Ishikawa (cell line): ENCODE measurements at regions not wholly inside any gene's neighbourhood (a gene's known extent, or its start where the extent isn't known, plus 50 kb on each side); places are given as distances from the start of the nearest gene placed in this dataset.

ENCODE experiments used
- CEBPB ChIP-seq: IDR thresholded peaks from 2 replicates; pipeline ENCODE4 v1.6.1; 2012
- CREB1 ChIP-seq: IDR thresholded peaks from 2 replicates; pipeline ENCODE4 v1.6.1; 2012; ENCODE audit warnings: low read depth
- EGR1 ChIP-seq: IDR thresholded peaks from 2 replicates; pipeline ENCODE4 v1.6.1; 2012
- EP300 ChIP-seq: IDR thresholded peaks from 2 replicates; pipeline ENCODE4 v1.6.1; 2012; ENCODE audit warnings: borderline replicate concordance
- FOXM1 ChIP-seq: IDR thresholded peaks from 2 replicates; pipeline ENCODE4 v1.6.1; 2012; ENCODE audit warnings: low read depth, borderline replicate concordance
- RAD21 ChIP-seq: IDR thresholded peaks from 2 replicates; pipeline ENCODE4 v1.6.1; 2012; ENCODE audit warnings: low read depth
- TAF1 ChIP-seq: IDR thresholded peaks from 2 replicates; pipeline ENCODE4 v1.6.1; 2012; ENCODE audit warnings: low read depth, mild to moderate bottlenecking
- TCF12 ChIP-seq: IDR thresholded peaks from 2 replicates; pipeline ENCODE4 v1.6.1; 2012; ENCODE audit warnings: low read depth
- TEAD4 ChIP-seq: IDR thresholded peaks from 2 replicates; pipeline ENCODE4 v1.6.1; 2012
- YY1 ChIP-seq: IDR thresholded peaks from 2 replicates; pipeline ENCODE4 v1.6.1; 2012; ENCODE audit warnings: low read depth
- ZBTB7A ChIP-seq: IDR thresholded peaks from 2 replicates; pipeline ENCODE4 v1.6.1; 2012; ENCODE audit warnings: low read depth
- TF ChIP-seq, protein P1 (sequence below): IDR thresholded peaks from 2 replicates; pipeline ENCODE4 v1.6.1; 2012; ENCODE audit warnings: low read depth, mild to moderate bottlenecking
- TF ChIP-seq, protein P2 (sequence below): IDR thresholded peaks from 2 replicates; pipeline ENCODE4 v1.6.1; 2012
- TF ChIP-seq, protein P3 (sequence below): IDR thresholded peaks from 2 replicates; pipeline ENCODE4 v1.6.1; 2012

DNA sequence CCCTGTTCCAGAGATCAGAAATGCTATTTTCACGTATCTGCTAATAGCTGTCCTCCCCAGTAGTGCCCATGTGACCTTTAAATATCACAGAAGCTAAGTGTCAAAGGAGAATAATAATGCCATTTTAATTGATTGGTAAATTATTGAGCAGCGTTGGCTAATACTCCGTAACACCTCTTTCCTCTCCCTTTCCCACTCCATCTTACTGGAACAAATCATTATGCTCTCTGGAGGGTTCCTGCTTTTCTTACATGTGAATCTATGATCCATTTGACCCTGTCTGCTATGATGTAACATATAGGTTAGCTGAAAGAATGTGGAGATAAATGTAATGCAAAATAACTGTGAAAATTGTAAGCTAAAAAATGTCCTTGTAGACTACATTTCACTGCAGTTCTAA, 383.6 kb upstream of the GYPC start:
- no peak for TF ChIP-seq TCF12
- TF ChIP-seq, protein P1, sequence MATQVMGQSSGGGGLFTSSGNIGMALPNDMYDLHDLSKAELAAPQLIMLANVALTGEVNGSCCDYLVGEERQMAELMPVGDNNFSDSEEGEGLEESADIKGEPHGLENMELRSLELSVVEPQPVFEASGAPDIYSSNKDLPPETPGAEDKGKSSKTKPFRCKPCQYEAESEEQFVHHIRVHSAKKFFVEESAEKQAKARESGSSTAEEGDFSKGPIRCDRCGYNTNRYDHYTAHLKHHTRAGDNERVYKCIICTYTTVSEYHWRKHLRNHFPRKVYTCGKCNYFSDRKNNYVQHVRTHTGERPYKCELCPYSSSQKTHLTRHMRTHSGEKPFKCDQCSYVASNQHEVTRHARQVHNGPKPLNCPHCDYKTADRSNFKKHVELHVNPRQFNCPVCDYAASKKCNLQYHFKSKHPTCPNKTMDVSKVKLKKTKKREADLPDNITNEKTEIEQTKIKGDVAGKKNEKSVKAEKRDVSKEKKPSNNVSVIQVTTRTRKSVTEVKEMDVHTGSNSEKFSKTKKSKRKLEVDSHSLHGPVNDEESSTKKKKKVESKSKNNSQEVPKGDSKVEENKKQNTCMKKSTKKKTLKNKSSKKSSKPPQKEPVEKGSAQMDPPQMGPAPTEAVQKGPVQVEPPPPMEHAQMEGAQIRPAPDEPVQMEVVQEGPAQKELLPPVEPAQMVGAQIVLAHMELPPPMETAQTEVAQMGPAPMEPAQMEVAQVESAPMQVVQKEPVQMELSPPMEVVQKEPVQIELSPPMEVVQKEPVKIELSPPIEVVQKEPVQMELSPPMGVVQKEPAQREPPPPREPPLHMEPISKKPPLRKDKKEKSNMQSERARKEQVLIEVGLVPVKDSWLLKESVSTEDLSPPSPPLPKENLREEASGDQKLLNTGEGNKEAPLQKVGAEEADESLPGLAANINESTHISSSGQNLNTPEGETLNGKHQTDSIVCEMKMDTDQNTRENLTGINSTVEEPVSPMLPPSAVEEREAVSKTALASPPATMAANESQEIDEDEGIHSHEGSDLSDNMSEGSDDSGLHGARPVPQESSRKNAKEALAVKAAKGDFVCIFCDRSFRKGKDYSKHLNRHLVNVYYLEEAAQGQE = no peak
- TF ChIP-seq, protein P2, sequence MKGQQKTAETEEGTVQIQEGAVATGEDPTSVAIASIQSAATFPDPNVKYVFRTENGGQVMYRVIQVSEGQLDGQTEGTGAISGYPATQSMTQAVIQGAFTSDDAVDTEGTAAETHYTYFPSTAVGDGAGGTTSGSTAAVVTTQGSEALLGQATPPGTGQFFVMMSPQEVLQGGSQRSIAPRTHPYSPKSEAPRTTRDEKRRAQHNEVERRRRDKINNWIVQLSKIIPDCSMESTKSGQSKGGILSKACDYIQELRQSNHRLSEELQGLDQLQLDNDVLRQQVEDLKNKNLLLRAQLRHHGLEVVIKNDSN = no peak
- TF ChIP-seq ZBTB7A = no peak
- no peak for TF ChIP-seq CREB1
- no peak for TF ChIP-seq EP300
- TF ChIP-seq CEBPB = no peak
- TF ChIP-seq FOXM1 = no peak
- no peak for TF ChIP-seq RAD21
- TF ChIP-seq TEAD4 = no peak
- TF ChIP-seq TAF1 = no peak
- TF ChIP-seq EGR1 = no peak
- no peak for TF ChIP-seq YY1
- TF ChIP-seq, protein P3, sequence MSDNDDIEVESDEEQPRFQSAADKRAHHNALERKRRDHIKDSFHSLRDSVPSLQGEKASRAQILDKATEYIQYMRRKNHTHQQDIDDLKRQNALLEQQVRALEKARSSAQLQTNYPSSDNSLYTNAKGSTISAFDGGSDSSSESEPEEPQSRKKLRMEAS = no peak
